EH (cell line): ENCODE measurements at regions not wholly inside any gene's neighbourhood (a gene's known extent, or its start where the extent isn't known, plus 50 kb on each side); places are given as distances from the start of the nearest gene placed in this dataset.

Experiments used
- DNase-seq: peaks from one replicate; pipeline ENCODE4 v3.0.0-alpha.2; 2015; ENCODE audit warnings: low read depth

- DNase-seq = no peak
Observed at GRCh38 chr2:150006591-150006990, 419.0 kb upstream of the MMADHC start.

- no peak for DNase-seq
Observed at GRCh38 chr2:150003544-150003943, 416.0 kb upstream of the MMADHC start.

- DNase-seq = no peak
Observed at GRCh38 chr2:150001788-150002187, 414.2 kb upstream of the MMADHC start.

GRCh38 chr2:149996901-149997300, 409.3 kb upstream of the MMADHC start:
- DNase-seq = no peak

GRCh38 chr2:149994057-149994728, 406.6 kb upstream of the MMADHC start:
- peak; percentile 83 for DNase-seq

GRCh38 chr2:149993316-149993715, 405.7 kb upstream of the MMADHC start:
- no peak for DNase-seq

GRCh38 chr2:149991576-149991975, 404.0 kb upstream of the MMADHC start:
- peak; percentile 89 for DNase-seq

GRCh38 chr2:149990965-149991364, 403.4 kb upstream of the MMADHC start:
- DNase-seq = no peak

- DNase-seq = peak; percentile 56
Observed at GRCh38 chr2:149989447-149990063, 402.0 kb upstream of the MMADHC start.

- no peak for DNase-seq
Observed at GRCh38 chr2:149988361-149988760, 400.8 kb upstream of the MMADHC start.

GRCh38 chr2:149986861-149987260, 399.3 kb upstream of the MMADHC start:
- DNase-seq = no peak

- DNase-seq = no peak
Observed at GRCh38 chr2:149984311-149984710, 396.7 kb upstream of the MMADHC start.

GRCh38 chr2:149972066-149972465, 384.5 kb upstream of the MMADHC start:
- DNase-seq = peak; percentile 25

- no peak for DNase-seq
Observed at GRCh38 chr2:149954981-149955600, 367.5 kb upstream of the MMADHC start.

GRCh38 chr2:149953627-149954026, 366.1 kb upstream of the MMADHC start:
- no peak for DNase-seq

GRCh38 chr2:149931486-149931885, 343.9 kb upstream of the MMADHC start:
- no peak for DNase-seq

- no peak for DNase-seq
Observed at GRCh38 chr2:149928011-149928410, 340.4 kb upstream of the MMADHC start.

- no peak for DNase-seq
Observed at GRCh38 chr2:149926149-149926548, 338.6 kb upstream of the MMADHC start.

GRCh38 chr2:149924549-149925213, 337.1 kb upstream of the MMADHC start:
- DNase-seq = peak; percentile 24

GRCh38 chr2:149924028-149924427, 336.5 kb upstream of the MMADHC start:
- DNase-seq = peak; percentile 53

- no peak for DNase-seq
Observed at GRCh38 chr2:149921911-149922616, 334.5 kb upstream of the MMADHC start.

GRCh38 chr2:149920389-149920788, 332.8 kb upstream of the MMADHC start:
- DNase-seq = no peak
